ENCODE measurements at regions not wholly inside any gene's neighbourhood (a gene's known extent, or its start where the extent isn't known, plus 50 kb on each side); places are given as distances from the start of the nearest gene placed in this dataset.
A peak's percentile ranks its signal among the peaks of the same experiment; 100 is the strongest.

- no peak for TF ChIP-seq CTCF (IDR thresholded peaks at IDR 0.05)
- H3K27ac ChIP-seq = no peak overlapping the region
- peaks cover 0 to 7% (median 0%) of the 10 kb centered on the region in 9 donors for H3K4me1 ChIP-seq
- intact Hi-C loops (cut with DNase I) = no loop called here
- peaks cover 0 to 82% (median 35%) of the 10 kb centered on the region in 7 donors for H3K27me3 ChIP-seq
- ATAC-seq (no peak), DNase-seq (no peak)
- peak overlapping the region in 7 of 10 donors; percentile 12 to 36 (median 28) for H3K4me3 ChIP-seq
- H3K36me3 ChIP-seq = no peaks in the 10 kb centered on the region
- WGBS, 2 donors = 21 to 26% methylated on average over 27 to 30 of the region's 30 CpGs
- no peaks in the 10 kb centered on the region for H3K9me3 ChIP-seq
Measured at GRCh38 chrX:120014354-120015130, 62.9 kb downstream of the RHOXF2B start.

DNA sequence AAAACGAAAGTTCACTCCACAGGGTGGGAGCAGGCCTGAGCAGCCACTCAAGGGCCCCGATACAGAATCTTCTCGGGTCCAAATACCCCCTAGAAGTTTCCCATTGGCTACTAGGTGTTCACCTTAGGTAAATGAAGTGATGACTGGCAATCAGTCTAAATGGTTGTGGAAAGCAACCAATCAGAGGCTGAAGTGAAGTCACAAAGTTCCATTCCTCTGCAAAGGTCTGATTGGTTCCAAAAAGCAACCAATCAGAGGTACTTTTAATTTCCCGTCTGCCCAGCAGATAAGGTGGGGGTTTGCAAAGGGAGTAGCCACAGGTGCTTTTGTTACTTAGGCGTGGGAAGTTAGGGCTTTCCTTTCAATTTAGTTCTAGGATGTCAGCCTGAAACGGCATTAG lies 58.2 kb upstream of the NKAP start:
- H3K4me1 ChIP-seq = peaks cover 0 to 14% (median 0%) of the 10 kb centered on the region in 9 donors
- no peak overlapping the region for H3K4me3 ChIP-seq
- H3K36me3 ChIP-seq = no peaks in the 10 kb centered on the region
- ATAC-seq (no peak), DNase-seq (no peak)
- WGBS, 2 donors = 36 to 46% methylated on average over 6 of the region's 6 CpGs
- no peak overlapping the region for H3K27ac ChIP-seq
- no peaks in the 10 kb centered on the region for H3K9me3 ChIP-seq
- intact Hi-C loops (cut with DNase I) = no loop called here
- peaks cover 0 to 81% (median 52%) of the 10 kb centered on the region in 7 donors for H3K27me3 ChIP-seq
- TF ChIP-seq CTCF (IDR thresholded peaks at IDR 0.05) = no peak

GRCh38 chrX:120000490-120001246 lies 57.1 kb upstream of the NKAP start:
- Histone ChIP-seq H3K9me3 (no peaks in the 10 kb centered on the region), H3K4me1 (peaks cover 0 to 14% (median 0%) of the 10 kb centered on the region in 9 donors), H3K4me3 (no peak overlapping the region), H3K27me3 (peaks cover 0 to 92% (median 63%) of the 10 kb centered on the region in 7 donors), H3K27ac (no peak overlapping the region), H3K36me3 (no peaks in the 10 kb centered on the region)
- DNase-seq = no peak
- intact Hi-C loops (cut with DNase I) = no loop called here
- TF ChIP-seq CTCF (IDR thresholded peaks at IDR 0.05) = no peak
- WGBS, 2 donors = 2 to 9% methylated on average over 29 to 32 of the region's 32 CpGs
- ATAC-seq = no peak

DNA sequence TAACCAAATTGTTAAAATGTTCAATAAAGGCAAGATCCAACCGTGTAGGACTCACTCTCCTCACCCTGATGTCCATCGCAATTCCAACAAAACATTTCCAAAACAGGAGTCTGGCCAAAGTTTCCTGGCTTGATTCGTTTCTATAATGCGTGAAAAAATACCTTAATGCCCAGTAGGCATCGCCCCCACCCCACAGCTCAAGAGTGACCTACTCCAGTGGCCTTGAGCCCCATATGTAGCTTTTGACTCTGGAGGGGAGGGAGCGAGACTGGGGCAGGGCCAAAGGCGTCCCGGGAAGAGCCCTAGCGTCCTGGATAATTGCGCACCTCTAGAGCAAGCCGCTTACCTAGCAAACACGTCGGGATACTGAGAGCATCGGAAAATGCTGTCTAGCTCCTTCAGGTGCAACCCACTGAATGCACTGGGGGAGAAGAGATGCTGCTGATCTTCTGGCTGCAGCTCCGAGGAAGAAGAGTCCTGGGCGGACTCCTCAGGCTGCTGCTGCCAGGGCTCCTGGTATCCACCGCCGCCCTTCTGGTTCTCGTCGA lies 55.6 kb upstream of the NKAP start:
- TF ChIP-seq CTCF (IDR thresholded peaks at IDR 0.05) = no peak
- Histone ChIP-seq H3K4me1 (peaks cover 0 to 14% (median 0%) of the 10 kb centered on the region in 9 donors), H3K4me3 (no peak overlapping the region), H3K27me3 (peaks cover 0 to 100% (median 78%) of the 10 kb centered on the region in 7 donors), H3K9me3 (no peaks in the 10 kb centered on the region), H3K36me3 (no peaks in the 10 kb centered on the region), H3K27ac (no peak overlapping the region)
- DNase-seq = no peak
- ATAC-seq = no peak
- intact Hi-C loops (cut with DNase I) = no loop called here
- WGBS, 2 donors = 4 to 9% methylated on average over 20 of the region's 20 CpGs
